Right renal cortex interstitium (tissue), 3 donors: ENCODE measurements at regions not wholly inside any gene's neighbourhood (a gene's known extent, or its start where the extent isn't known, plus 50 kb on each side); places are given as distances from the start of the nearest gene placed in this dataset.

ENCODE experiments used
- DNase-seq, 3 donors: peaks; one replicate each; pipeline ENCODE4 v3.0.0-alpha.2; 2013; ENCODE audit warnings: low read depth in 3 of 3, low spot score in 2 of 3

GRCh38 chr15:58235961-58236360, 97.8 kb downstream of the AQP9 start:
- no peak for DNase-seq

DNA sequence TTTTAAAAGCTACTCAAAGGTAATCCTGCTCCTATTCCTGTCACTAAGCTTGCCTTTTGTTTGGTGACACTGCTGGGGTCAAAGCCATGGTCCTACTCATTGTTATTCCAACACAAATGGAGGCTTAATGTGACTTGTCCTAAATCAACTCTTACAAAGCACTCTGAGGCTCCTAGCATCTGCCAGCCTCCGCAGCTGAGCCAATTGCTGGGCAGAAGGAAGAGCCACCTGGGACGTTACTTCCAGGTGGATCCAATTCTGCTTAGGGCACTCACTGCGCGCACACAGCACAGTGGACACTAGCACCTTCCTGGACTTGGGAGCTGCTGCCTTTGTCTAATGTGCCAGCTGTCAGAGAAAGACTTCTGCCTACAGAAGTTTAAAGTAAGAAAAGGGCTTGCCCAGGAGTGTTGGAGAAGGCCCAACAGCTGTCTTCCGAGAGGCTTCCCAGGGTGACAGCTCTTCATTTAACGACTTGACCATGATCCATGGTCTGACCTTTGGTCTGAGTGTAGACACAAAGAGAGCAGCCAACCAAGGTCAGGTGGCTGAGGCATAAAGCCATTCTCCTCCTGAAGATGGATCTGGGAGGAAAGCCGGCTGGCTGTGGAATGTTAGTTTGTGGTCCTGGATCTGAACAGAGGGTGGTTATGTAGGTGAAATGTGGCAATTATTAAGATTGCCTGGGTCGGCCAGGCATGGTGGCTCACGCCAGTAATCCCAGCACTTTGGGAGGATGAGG, 102.2 kb downstream of the AQP9 start:
- no peak for DNase-seq

DNA sequence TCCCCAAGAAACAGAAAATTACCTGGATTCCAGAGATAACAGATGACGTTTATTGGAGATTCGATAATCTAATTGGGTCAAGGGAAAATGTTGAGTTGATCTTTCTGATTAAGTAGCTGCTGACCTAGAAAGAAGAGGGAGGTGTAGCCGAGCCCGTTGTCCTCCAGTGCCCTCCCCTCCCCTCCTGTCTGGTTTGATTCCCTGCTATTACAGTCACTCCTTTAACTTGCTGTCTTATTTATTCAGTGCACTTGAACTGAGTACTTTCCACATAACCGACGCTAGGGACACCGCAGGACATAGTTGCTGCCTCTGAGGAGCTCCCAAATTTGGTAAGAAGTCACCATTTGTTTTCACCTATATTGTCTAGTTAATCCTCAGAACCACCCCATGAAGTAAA, 103.7 kb downstream of the AQP9 start:
- DNase-seq: no peak

- DNase-seq: no peak
Measured at GRCh38 chr15:58243070-58243469, 104.9 kb downstream of the AQP9 start.

DNA sequence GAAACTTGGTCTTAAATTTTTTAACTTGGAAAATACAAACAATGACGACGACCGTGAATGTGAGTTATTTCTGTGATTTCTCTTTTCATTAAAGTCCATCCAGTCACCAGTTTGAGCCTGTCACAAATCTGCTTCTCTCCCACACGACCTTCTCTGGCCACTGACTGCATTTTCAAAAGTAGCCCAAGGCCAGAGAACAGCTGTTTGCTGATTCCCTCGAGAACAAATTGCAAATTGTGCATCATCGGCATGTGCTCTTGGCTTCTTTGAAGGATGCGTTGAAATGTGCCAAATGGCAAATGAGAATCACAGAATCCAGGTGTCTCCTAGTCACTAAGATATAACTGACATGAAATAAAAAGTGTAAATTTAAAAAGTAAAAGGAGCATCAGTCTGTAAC, 106.4 kb downstream of the AQP9 start:
- no peak for DNase-seq

DNA sequence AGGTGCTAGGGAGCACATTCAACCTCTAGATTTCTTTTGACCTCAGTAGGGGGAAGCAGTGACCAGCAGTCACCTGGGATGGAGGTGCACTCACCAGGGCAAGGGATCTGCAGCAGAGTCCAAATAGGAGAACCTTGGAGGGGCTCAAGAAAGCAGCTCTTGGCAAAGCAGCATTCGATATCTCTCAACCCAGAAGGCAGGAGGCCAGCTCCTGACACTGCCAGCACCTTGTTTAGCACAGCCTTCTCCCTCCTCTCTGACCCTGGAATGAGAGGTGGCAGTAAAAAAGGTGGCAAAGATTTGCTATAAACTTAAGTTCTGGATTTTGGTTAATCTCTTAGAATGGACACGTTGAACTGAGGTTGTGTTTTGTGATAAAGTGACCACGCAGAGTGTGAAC, 107.9 kb downstream of the AQP9 start:
- no peak for DNase-seq

- DNase-seq: no peak
Measured at GRCh38 chr15:58247855-58248842, 110.0 kb downstream of the AQP9 start.

GRCh38 chr15:58249646-58250312, 111.6 kb downstream of the AQP9 start:
- DNase-seq: no peak

DNA sequence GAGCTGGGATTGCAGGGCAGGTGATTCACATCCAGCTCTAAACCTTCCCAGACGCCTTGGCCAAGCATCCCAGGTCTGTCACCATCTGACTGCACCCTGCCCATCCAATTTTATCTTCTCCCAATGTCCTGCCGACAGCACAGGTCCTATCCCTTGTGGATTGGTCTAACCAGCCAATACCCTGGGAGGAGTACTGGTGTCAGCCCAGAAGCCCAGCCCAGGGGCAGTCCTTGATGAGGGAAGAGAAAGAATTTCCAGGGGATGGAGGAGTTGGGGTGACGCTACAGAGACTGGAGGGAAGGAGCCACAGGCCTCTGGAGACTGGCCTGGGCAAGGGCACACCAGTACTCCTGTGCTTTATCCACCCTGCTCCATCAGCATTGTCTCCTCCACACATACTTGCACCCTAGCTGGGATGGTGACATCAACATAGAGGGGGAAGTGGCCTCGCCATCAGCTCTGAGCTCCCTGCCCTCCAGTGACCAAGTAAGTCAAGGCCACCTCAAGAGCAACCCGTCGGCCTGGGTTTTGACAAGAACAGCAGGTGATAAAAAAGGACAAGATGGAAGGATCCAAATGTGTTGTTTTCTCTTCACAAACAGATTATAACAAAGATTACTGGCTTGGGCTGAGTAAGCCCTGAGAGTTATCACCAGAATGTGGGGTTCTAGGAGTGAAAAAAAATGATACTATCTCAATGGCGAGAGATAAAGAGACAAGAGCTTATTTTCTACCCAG, 114.6 kb downstream of the AQP9 start:
- no peak for DNase-seq

DNA sequence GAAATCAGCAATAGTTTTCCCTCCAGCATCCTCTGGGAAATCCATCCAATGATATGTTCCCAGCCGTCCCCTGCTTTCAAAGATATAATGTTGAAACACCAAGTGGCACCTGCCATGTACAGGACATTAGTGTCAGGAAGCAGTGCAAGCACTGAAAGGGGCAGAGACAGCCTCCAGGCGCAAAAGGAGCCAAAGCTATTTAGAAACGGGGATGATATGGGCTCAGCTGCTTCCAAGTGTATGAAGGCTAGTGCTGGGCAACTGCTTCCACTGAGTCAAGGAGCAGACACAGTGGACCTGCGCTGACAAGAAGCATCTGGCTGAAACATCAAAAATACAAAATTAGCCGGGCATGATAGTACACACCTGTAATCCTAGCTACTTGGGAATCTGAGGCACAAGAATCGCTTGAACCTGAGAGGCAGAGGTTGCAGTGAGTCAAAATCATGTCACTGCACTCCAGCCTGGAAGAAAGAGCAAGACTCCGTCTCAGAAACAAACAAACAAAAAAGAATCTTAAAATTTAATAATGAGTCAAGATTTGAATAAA, 119.7 kb downstream of the AQP9 start:
- no peak for DNase-seq

DNA sequence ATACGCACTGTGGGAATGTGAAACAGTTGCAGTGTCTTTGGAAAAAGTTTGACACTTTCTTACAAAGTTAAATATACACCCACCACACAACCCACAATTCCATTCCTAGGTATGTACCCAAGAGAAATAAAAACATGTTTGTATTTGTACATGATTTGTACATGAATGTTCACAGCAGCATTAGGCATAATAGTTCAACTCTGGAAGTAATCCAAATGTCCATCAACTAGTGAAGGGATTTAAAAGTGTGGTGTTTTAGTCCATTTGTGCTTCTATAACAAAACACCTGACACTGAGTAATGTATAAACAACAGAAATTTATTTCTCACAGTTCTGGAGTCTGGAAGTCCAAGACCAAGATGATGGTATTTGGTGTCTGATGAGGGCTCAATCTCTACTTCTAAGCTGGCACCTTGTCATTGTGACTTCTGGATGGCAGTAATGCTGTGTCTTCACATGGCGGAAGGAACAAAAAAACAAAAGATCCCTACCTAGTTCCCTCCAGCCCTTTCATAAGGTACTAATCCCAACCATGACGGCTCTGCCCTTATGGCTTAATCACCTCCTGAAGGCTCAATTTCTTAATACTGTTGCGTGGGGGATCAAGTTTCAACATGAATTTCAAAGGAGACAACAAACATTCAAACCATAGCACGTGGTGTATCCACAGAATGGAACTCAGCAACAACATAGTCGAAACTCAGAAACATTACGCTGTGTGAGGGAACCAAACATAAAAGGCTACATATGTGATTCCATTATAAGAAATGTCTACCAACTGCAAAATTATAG, 120.5 kb downstream of the AQP9 start:
- DNase-seq: no peak

GRCh38 chr15:58260205-58260724, 122.1 kb downstream of the AQP9 start:
- DNase-seq: no peak

DNA sequence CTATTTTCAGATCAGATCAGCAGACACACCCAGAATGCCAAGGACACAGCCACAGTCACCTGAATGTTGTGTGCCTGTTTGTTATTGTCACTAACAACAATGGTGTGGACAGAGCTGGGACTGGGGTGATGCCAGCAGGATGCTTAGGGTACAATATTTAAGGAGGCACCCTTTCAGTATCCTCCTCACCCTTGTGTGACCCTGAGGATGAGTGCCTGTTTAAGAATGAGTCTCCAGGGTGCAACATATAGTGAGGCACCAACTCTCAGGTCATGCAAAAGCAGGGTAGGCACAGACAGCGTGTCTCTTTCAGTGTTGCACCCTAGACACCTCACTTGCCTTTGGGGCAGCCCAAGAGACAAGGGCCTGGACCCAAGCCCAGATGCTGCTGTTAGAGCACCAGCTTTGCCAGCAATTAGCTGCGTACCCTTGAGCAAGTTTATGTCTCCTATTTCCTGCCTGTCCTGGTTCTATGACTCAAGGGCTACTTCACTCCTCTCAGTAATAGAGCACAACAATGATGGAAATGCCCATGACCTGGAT, 122.6 kb downstream of the AQP9 start:
- DNase-seq: no peak

DNA sequence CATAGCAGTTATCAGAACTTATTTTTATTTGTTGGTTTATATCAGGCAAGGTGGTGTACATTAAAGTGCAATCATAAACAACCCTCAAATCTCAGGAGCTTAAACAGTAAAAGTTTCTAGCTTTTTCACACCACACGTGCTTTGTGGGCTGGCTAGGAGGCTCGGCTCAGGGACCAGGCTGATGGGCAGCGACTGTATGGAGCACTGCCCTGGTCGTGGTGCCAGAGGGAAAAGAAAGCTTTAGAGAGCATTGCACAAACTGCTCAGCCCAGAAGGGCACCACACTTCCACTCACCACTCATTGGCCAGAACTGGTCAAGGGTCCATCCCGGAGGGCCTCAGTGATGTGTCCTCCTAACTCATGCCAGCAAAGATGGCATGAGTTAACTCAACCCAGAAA, 123.2 kb downstream of the AQP9 start:
- no peak for DNase-seq

DNA sequence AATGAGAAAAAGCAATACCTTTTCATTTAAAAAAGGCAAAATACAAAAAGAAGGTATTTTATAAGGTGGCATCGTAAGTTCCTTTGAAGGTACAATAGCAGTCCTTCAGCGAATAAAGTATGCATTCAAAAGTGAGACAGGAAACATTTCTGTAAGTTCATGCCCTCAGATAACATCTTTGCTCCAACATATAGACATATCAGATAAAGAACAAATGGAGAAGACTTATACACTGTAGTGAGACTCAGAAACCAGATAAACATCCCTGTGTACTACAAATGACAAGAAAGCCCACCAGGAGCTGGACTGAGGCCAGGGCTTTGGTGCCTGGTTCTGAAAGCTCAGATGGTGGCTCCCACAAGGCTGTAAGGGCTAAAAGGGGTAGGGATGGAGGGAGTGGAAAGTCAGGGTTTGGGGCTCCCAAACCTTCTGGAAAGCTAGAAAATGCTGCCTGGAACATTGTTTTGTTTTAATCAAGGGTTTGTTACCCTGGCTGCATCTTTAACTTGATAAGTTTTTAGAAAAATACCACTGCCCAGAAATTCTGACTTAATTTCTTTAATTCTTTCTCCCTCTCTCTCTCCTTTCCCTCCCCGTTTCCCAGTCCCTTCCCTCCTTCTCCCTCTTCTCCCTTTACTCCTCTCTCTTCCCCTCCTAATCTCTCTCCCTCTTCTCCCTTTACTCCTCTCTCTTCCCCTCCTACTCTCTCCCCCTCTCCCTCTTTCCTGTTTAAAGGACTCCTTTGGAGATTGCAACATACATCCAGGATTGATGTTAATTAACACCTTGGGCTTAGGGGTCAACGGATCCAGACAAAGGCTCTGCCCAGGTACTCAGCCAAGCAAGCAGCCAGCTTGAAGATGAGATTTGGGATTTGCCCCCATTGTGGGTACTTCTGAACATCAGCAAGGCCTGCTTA, 126.1 kb downstream of the AQP9 start:
- DNase-seq: no peak

DNA sequence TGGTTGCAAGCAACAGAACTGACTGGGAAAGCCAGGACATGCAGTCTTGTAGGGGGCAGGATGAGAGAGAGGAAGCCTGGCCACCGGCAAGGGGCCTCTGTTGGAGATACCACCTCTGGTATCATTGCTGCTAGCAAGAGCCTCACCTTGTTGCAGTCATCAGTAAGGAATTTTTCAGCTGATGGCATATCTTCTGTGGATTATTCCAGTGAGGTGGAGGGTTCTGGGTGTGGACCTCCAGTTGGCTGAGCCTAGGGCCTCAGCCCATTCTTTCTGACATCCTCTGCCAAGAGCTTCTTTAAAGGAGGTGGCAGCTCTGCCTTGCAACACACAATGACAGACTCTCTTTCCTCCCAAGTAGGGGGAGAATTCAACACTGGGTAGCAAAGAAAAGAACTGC, 128.9 kb downstream of the AQP9 start:
- DNase-seq: no peak

- no peak for DNase-seq
Measured at GRCh38 chr15:58268746-58269267, 130.6 kb downstream of the AQP9 start.
